ENCODE measurements at regions not wholly inside any gene's neighbourhood (a gene's known extent, or its start where the extent isn't known, plus 50 kb on each side); places are given as distances from the start of the nearest gene placed in this dataset.
"Not testable (repeated sequence)": the region's sequence is repeated elsewhere in the genome, so short reads cannot be mapped to it uniquely, and the experiment has no call there.

- no peak for DNase-seq (ENCODE audit: low read depth)
- H3K4me3 ChIP-seq (ENCODE audit: low read depth, low read length): no peak overlapping the region
- TF ChIP-seq, protein P1, sequence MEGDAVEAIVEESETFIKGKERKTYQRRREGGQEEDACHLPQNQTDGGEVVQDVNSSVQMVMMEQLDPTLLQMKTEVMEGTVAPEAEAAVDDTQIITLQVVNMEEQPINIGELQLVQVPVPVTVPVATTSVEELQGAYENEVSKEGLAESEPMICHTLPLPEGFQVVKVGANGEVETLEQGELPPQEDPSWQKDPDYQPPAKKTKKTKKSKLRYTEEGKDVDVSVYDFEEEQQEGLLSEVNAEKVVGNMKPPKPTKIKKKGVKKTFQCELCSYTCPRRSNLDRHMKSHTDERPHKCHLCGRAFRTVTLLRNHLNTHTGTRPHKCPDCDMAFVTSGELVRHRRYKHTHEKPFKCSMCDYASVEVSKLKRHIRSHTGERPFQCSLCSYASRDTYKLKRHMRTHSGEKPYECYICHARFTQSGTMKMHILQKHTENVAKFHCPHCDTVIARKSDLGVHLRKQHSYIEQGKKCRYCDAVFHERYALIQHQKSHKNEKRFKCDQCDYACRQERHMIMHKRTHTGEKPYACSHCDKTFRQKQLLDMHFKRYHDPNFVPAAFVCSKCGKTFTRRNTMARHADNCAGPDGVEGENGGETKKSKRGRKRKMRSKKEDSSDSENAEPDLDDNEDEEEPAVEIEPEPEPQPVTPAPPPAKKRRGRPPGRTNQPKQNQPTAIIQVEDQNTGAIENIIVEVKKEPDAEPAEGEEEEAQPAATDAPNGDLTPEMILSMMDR (IDR thresholded peaks at IDR 0.05; ENCODE audit: insufficient read depth, low read depth, low read length): no peak
Observed at GRCh38 chr2:111668741-111669140, 215.3 kb downstream of the ANAPC1 start.

DNA sequence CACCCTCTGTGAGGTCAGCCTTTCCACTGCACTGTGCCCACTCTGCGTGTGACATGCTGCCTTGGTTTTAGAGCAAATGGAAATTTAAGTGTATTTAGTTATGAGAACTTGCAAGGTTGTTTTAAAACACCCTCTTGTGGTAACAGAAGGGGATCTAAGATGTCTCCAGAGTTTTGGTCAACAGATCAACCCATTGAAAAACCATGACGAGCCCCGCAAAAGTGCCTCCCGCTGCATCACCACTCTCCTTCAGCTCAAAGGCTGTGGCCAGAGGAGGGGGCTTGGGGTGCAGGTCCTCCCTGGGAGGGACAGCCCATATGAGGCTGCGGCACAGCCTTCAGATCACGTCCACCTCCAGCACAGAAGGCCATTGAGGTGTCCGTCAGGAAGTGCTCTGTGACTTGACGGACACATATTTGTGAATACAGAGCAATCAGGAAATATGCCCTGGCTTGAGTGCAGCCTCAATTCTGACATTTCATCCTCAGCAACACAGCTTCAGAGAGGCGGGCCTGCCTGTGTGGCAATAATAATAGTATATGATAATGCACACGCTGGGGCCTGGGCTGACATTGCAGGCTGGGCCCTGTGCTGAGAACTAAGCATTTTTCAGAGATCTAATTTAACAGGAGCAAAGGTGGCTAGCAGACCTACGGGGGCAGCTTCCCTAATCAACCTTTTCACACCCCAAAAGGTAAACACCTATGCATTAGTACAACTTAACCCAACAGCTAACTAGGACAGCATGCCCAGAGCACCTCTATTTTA, 213.9 kb downstream of the ANAPC1 start:
- no peak overlapping the region for H3K4me3 ChIP-seq (ENCODE audit: low read depth, low read length)
- no peak for DNase-seq (ENCODE audit: low read depth)
- TF ChIP-seq, protein P1 (IDR thresholded peaks at IDR 0.05; ENCODE audit: insufficient read depth, low read depth, low read length): peak; percentile 19

DNA sequence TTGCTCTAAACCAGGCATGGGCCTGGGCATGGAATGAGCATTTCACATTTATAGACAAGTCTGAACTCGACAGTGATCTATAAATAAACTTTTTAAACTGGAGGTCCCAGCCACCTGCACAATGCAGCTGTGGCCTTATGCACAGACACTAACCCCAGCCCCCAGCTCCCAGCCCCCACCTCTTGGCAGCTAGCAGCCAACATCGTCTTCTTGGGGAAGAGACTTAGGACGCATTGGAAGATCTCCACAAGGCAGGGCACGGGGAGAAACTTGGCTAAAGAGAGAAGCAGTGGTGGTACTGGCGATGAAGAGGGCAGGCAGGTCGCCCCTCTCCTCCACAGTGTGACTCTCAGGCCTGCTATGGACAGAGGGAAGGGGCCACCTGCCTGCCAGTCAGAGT, 213.2 kb downstream of the ANAPC1 start:
- TF ChIP-seq, protein P1 (IDR thresholded peaks at IDR 0.05; ENCODE audit: insufficient read depth, low read depth, low read length): no peak
- DNase-seq (ENCODE audit: low read depth): no peak
- H3K4me3 ChIP-seq (ENCODE audit: low read depth, low read length): no peak overlapping the region

GRCh38 chr2:111671426-111672150, 212.4 kb downstream of the ANAPC1 start:
- DNase-seq (ENCODE audit: low read depth): peak; percentile 28
- no peak overlapping the region for H3K4me3 ChIP-seq (ENCODE audit: low read depth, low read length)
- TF ChIP-seq, protein P1 (IDR thresholded peaks at IDR 0.05; ENCODE audit: insufficient read depth, low read depth, low read length): no peak

GRCh38 chr2:111672641-111673040, 211.4 kb downstream of the ANAPC1 start:
- DNase-seq (ENCODE audit: low read depth); H3K4me3 ChIP-seq (ENCODE audit: low read depth, low read length): not testable (repeated sequence)

GRCh38 chr2:111673526-111673925, 210.5 kb downstream of the ANAPC1 start:
- H3K4me3 ChIP-seq (ENCODE audit: low read depth, low read length): no peak overlapping the region
- DNase-seq (ENCODE audit: low read depth): no peak
- TF ChIP-seq, protein P1 (IDR thresholded peaks at IDR 0.05; ENCODE audit: insufficient read depth, low read depth, low read length): no peak

DNA sequence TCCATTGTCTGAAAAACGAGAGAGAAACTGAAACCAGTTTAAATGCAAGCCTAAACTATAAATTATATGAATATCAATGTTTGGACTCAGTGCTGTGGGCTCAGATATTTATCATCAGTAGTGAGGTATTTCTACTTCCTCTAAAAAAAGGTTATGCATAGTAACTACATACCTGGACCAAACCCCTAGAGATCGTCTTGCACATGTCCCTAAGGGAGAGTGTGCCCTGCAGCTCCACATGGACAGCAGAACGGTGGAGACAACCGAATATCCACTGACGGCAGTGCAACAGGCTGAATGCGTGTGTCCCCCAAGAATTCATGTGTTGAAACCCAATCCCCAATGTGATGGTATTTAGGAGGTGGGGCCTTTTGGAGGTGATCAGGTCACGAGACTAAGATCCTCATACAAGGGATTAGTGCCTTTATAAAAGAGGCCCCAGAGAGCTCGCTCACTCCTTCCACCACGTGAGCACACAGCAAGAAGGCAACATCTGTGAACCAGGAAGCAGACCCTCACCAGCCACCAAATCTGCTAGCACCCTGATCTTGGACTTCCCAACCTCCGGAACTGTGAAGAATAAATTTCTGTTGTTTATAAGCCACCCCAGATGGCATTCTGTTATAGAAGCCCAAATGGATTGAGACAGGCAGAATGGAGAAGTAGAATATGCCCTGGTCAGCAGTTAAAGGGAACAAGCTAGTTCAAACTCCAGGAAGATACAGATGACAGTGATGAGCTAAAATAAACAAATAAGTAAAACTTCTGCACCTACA, 208.4 kb downstream of the ANAPC1 start:
- TF ChIP-seq, protein P1 (IDR thresholded peaks at IDR 0.05; ENCODE audit: insufficient read depth, low read depth, low read length): no peak
- DNase-seq (ENCODE audit: low read depth): no peak
- H3K4me3 ChIP-seq (ENCODE audit: low read depth, low read length): no peak overlapping the region

Data from fibroblast of villous mesenchyme (primary cell).